Right lobe of liver (tissue), 6 donors: ENCODE measurements at regions not wholly inside any gene's neighbourhood (a gene's known extent, or its start where the extent isn't known, plus 50 kb on each side); places are given as distances from the start of the nearest gene placed in this dataset.

Experiments used
- ATAC-seq, 4 donors: fragments of 200-7000 bp; cut with Tn5 transposase; one replicate each; pipeline ENCODE4 v1.9.1; 2020; ENCODE audit warnings: mild to moderate bottlenecking in 4 of 4, moderate library complexity in 4 of 4
- DNase-seq, 3 donors: peaks; one replicate each; pipeline ENCODE4 v3.0.0-alpha.2; 2020
- H3K27ac ChIP-seq, 3 donors: fragments of 200-600 bp; one replicate each; pipeline ENCODE4 v1.8.0; 2022
- H3K27me3 ChIP-seq, 2 donors: fragments of 200-600 bp; one replicate each; pipeline ENCODE4 v1.8.0; 2022
- H3K36me3 ChIP-seq, 4 donors: fragments of 200-600 bp; sonication (generic) in 1 of 4; one replicate each; pipeline versions ENCODE4 v1.5.1 to v1.8.0; 2017 to 2022; ENCODE audit warnings: control low read depth in 1 of 4
- H3K4me1 ChIP-seq, 4 donors: fragments of 200-600 bp; sonication (generic) in 1 of 4; one replicate each; pipeline versions ENCODE4 v1.5.1 to v1.8.0; 2017 to 2022; ENCODE audit warnings: control low read depth in 1 of 4
- H3K4me3 ChIP-seq, 3 donors: fragments of 200-600 bp; one replicate each; pipeline ENCODE4 v1.8.0; 2022
- H3K9me3 ChIP-seq, 4 donors: fragments of 200-600 bp; sonication (generic) in 1 of 4; one replicate each; pipeline versions ENCODE4 v1.5.1 to v1.8.0; 2017 to 2022; ENCODE audit warnings: control low read depth in 1 of 4
- CTCF ChIP-seq, 4 donors: fragments of 200-600 bp in 3 of 4; fragments of 450-650 bp in 1 of 4; IDR thresholded peaks; one replicate each; pipeline versions ENCODE4 v1.5.1 to v1.8.0; 2016 to 2022; ENCODE audit warnings: antibody characterized with exemption in 4 of 4, mild to moderate bottlenecking in 2 of 4
- POLR2A ChIP-seq: fragments of 450-650 bp; IDR thresholded peaks from one replicate; pipeline ENCODE4 v1.6.1; 2017; ENCODE audit warnings: antibody characterized with exemption, mild to moderate bottlenecking
- WGBS: methylation state at CpG from one replicate; pipeline ENCODE4 v1.1.6; 2018; ENCODE audit warnings: low coverage, low lambda C conversion rate; ENCODE audit not compliant: insufficient coverage; ENCODE audit errors: missing lambda C conversion rate; 5-methylcytosine and 5-hydroxymethylcytosine counted together
- intact Hi-C, 2 donors: fragments of 100-400 bp; cut with DNase I; formaldehyde crosslinking; loops; one replicate each; pipeline versions ENCODE4 v1.11.2 to v1.14.1; 2022
- donor health status: DM: no; HTN: yes; CAD: no.
- donor health status: DM: no; HTN: no; CAD: no.
- donor health status: DM: no; HTN: no; CAD: no.
- donor health status: DM: no; HTN: yes; CAD: no.
- donor health status: DM: no; HTN: yes; CAD: no.

- no peaks in the 10 kb centered on the region for H3K36me3 ChIP-seq
- no peaks in the 10 kb centered on the region for H3K27me3 ChIP-seq
- no peak for ATAC-seq
- no peak for DNase-seq
- 44% methylated on average over 5 of the region's 5 CpGs for WGBS
- no peaks in the 10 kb centered on the region for H3K4me1 ChIP-seq
- H3K27ac ChIP-seq = no peak overlapping the region
- no peak overlapping the region for H3K4me3 ChIP-seq
- no peaks in the 10 kb centered on the region for H3K9me3 ChIP-seq
- no peak for TF ChIP-seq CTCF (IDR thresholded peaks at IDR 0.05)
- no peak for TF ChIP-seq POLR2A
- intact Hi-C loops = no loop called here
Observed at GRCh38 chr17:72299592-72299991, 178.8 kb downstream of the SOX9 start.

- Histone ChIP-seq H3K36me3 (no peaks in the 10 kb centered on the region), H3K4me1 (no peaks in the 10 kb centered on the region), H3K9me3 (no peaks in the 10 kb centered on the region), H3K27me3 (no peaks in the 10 kb centered on the region), H3K4me3 (no peak overlapping the region), H3K27ac (no peak overlapping the region)
- TF ChIP-seq CTCF (IDR thresholded peaks at IDR 0.05) = no peak
- no peak for TF ChIP-seq POLR2A
- no peak for DNase-seq
- intact Hi-C loops = no loop called here
- no peak for ATAC-seq
- 17% methylated on average over 1 of the region's 2 CpGs for WGBS
Observed at GRCh38 chr17:72301887-72302286, 181.1 kb downstream of the SOX9 start.

- 41% methylated on average over 4 of the region's 4 CpGs for WGBS
- H3K9me3 ChIP-seq = no peaks in the 10 kb centered on the region
- DNase-seq (no peak), ATAC-seq (no peak)
- no peak overlapping the region for H3K27ac ChIP-seq
- no peaks in the 10 kb centered on the region for H3K36me3 ChIP-seq
- no peaks in the 10 kb centered on the region for H3K4me1 ChIP-seq
- H3K4me3 ChIP-seq = no peak overlapping the region
- intact Hi-C loops = no loop called here
- H3K27me3 ChIP-seq = no peaks in the 10 kb centered on the region
- TF ChIP-seq CTCF (IDR thresholded peaks at IDR 0.05) (no peak), POLR2A (no peak)
Observed at GRCh38 chr17:72302735-72303134, 181.9 kb downstream of the SOX9 start.

GRCh38 chr17:72303787-72304733, 183.2 kb downstream of the SOX9 start:
- intact Hi-C loops = no loop called here

More at GRCh38 chr17:72303787-72304733, 183.2 kb downstream of the SOX9 start:
- DNase-seq (no peak), ATAC-seq (no peak)
- Histone ChIP-seq H3K9me3 (no peaks in the 10 kb centered on the region), H3K27me3 (no peaks in the 10 kb centered on the region), H3K4me3 (no peak overlapping the region), H3K36me3 (no peaks in the 10 kb centered on the region), H3K4me1 (no peaks in the 10 kb centered on the region), H3K27ac (no peak overlapping the region)
- TF ChIP-seq POLR2A (no peak), CTCF (IDR thresholded peaks at IDR 0.05) (no peak)
- WGBS = 83% methylated on average over 8 of the region's 8 CpGs
